Astrocyte of the spinal cord (primary cell): ENCODE measurements at regions not wholly inside any gene's neighbourhood (a gene's known extent, or its start where the extent isn't known, plus 50 kb on each side); places are given as distances from the start of the nearest gene placed in this dataset.

Experiments
- DNase-seq: peaks from one replicate; pipeline ENCODE4 v3.0.0; 2011; ENCODE audit warnings: low read depth, low spot score
- H3K4me3 ChIP-seq: 2 replicates; pipeline ENCODE4 v1.5.1; 2011; ENCODE audit warnings: low read depth, mild to moderate bottlenecking, low read length, moderate library complexity
- in situ Hi-C: cut with HindIII; loops from 2 replicates; pipeline ENCODE4 v1.10.0; 2017; ENCODE audit warnings: low sequenced_read_pairs
- TF ChIP-seq, protein P1 (sequence below): IDR thresholded peaks from 2 replicates; pipeline ENCODE4 v1.5.1; 2012; ENCODE audit warnings: low read depth, mild to moderate bottlenecking, low read length, inconsistent platforms

DNA sequence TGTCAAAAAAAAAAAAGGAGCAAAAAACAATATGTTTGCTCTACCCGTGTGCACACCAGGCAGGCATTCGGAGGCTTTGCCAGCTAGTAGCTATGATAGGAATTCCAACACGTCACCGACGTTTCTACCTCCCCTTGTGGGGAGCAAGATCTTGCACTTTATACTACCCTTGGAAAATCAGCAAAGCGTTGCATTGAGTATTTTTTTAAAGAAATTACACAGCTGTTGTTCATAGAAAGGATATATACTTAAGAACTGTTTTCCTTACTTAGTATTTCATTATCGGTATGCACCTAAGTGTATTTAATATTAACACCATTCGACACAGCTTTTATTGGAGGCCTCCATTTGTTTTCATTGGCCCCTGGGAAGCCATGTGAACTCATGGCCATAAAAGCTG lies 159.9 kb upstream of the MGMT start:
- no peak overlapping the region for H3K4me3 ChIP-seq
- in situ Hi-C loops: no loop called here
- no peak for DNase-seq
- TF ChIP-seq, protein P1, sequence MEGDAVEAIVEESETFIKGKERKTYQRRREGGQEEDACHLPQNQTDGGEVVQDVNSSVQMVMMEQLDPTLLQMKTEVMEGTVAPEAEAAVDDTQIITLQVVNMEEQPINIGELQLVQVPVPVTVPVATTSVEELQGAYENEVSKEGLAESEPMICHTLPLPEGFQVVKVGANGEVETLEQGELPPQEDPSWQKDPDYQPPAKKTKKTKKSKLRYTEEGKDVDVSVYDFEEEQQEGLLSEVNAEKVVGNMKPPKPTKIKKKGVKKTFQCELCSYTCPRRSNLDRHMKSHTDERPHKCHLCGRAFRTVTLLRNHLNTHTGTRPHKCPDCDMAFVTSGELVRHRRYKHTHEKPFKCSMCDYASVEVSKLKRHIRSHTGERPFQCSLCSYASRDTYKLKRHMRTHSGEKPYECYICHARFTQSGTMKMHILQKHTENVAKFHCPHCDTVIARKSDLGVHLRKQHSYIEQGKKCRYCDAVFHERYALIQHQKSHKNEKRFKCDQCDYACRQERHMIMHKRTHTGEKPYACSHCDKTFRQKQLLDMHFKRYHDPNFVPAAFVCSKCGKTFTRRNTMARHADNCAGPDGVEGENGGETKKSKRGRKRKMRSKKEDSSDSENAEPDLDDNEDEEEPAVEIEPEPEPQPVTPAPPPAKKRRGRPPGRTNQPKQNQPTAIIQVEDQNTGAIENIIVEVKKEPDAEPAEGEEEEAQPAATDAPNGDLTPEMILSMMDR: no peak

- no peak for DNase-seq
- no peak overlapping the region for H3K4me3 ChIP-seq
- TF ChIP-seq, protein P1: no peak
- in situ Hi-C loops: no loop called here
These were observed 158.0 kb upstream of the MGMT start for GRCh38 chr10:129308953-129309564.

GRCh38 chr10:129309565-129309964 lies 157.5 kb upstream of the MGMT start:
- no peak for DNase-seq
- in situ Hi-C loops: no loop called here
- TF ChIP-seq, protein P1: no peak
- H3K4me3 ChIP-seq: no peak overlapping the region

- TF ChIP-seq, protein P1: no peak
- no peak overlapping the region for H3K4me3 ChIP-seq
- in situ Hi-C loops: no loop called here
- DNase-seq: no peak
These were observed 156.2 kb upstream of the MGMT start for GRCh38 chr10:129310881-129311280.

GRCh38 chr10:129319934-129320333 lies 147.1 kb upstream of the MGMT start:
- no peak overlapping the region for H3K4me3 ChIP-seq
- TF ChIP-seq, protein P1: no peak
- DNase-seq: no peak
- in situ Hi-C loops: no loop called here

DNA sequence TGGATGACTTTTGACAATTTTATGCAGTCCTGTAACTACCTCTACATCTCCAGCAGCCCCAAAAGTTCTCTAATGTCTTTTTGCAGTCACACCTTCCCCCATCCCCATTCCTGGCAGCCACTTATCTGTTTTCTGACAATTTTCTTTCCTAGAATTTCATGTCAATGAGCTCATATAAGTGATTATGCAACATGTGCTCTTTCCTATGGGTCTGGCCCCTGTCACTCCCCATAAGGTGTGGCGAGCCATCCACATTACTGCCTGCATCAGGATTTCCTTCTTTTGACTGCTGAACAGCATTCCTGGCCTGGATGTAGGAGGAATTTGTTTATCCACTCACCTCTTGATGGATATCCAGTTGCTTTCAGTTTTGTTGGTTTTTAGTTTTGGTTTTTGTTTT lies 146.7 kb upstream of the MGMT start:
- no peak overlapping the region for H3K4me3 ChIP-seq
- DNase-seq: no peak
- TF ChIP-seq, protein P1: no peak
- in situ Hi-C loops: no loop called here
